ENCODE measurements at regions not wholly inside any gene's neighbourhood (a gene's known extent, or its start where the extent isn't known, plus 50 kb on each side); places are given as distances from the start of the nearest gene placed in this dataset.

DNA sequence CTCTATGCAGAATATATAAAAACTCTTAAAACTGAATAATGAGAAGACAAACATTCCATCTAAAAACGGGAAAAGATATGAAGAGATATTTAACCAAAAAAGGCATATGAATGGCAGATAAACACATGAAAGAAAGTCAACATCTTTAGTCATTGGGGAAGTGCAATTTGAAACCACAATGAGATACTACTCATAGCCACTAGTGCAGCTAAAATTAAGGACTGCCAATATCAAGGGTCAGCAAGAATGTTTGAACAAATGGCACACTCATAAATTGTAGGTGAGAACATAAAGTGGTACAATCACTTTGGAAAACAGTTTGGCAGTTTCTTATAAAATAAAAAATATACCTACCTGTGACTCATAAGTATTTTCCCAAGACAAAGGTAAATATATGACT lies 534.9 kb upstream of the DIPK2B start:
- H3K4me3 Mint-ChIP-seq, result no peak overlapping the region
- no peak overlapping the region for H2BK120ac ChIP-seq (ENCODE audit: low read depth, low read length, poor library complexity, severe bottlenecking)
- H3K79me2 ChIP-seq (ENCODE audit: insufficient read depth, low read length), result no peaks in the 10 kb centered on the region
- H3K27ac ChIP-seq (ENCODE audit: insufficient read length, low read depth, low read length), result no peak overlapping the region
- no peak overlapping the region for H2BK20ac ChIP-seq (ENCODE audit: low read depth, low read length, poor library complexity, severe bottlenecking)
- H2AFZ ChIP-seq (ENCODE audit: low read length), result no peak overlapping the region
- H3K36me3 Mint-ChIP-seq (ENCODE audit: insufficient read depth in 1 of 3, low read depth in 3 of 3), result peaks cover 2 to 6% (median 3%) of the 10 kb centered on the region in 3 experiments; a peak in 4 of 7 replicates
- no peak overlapping the region for H3K9ac ChIP-seq (ENCODE audit: extremely low read depth, insufficient read length, low read length)
- no peaks in the 10 kb centered on the region for H3K9me3 ChIP-seq (ENCODE audit: control insufficient read depth, low read depth, low read length)
- H2BK5ac ChIP-seq (ENCODE audit: insufficient read length, low read length), result no peak overlapping the region
- H3K4me2 ChIP-seq (ENCODE audit: insufficient read depth, insufficient read length, low read length), result no peak overlapping the region
- H3K18ac ChIP-seq (ENCODE audit: insufficient read length, low read depth, low read length), result no peak overlapping the region
- no peak overlapping the region for H3T11ph ChIP-seq (ENCODE audit: low read length)
- H2BK12ac ChIP-seq (ENCODE audit: insufficient read length, low read depth, low read length), result no peak overlapping the region
- no peak overlapping the region for H2AK5ac ChIP-seq (ENCODE audit: insufficient read length, low read length)
- H3K23ac ChIP-seq (ENCODE audit: insufficient read length, low read depth, low read length), result no peak overlapping the region
- no peak overlapping the region for H4K91ac ChIP-seq (ENCODE audit: insufficient read length, low read depth, low read length)
- no peaks in the 10 kb centered on the region for H3K27me3 Mint-ChIP-seq (ENCODE audit: low read depth)
- no peaks in the 10 kb centered on the region for H3K4me1 Mint-ChIP-seq
- H4K8ac ChIP-seq (replicated peaks; ENCODE audit: insufficient read length, low read depth, low read length), result no peak overlapping the region
- no CpG with 5 or more reads among the region's 1 CpG for WGBS (ENCODE audit: extremely low coverage, insufficient read length, low lambda C conversion rate)
- no peak overlapping the region for H3K56ac ChIP-seq (ENCODE audit: insufficient read length, low read depth, low read length)
- H2BK15ac ChIP-seq (ENCODE audit: low read depth, low read length), result no peak overlapping the region
- H3K27ac Mint-ChIP-seq, result no peak overlapping the region
- H3K4ac ChIP-seq (ENCODE audit: low read depth, low read length), result no peak overlapping the region
- DNase-seq, result no peak
- H3K9me3 Mint-ChIP-seq, result peaks cover 50 to 54% of the 10 kb centered on the region in 2 experiments
- H4K5ac ChIP-seq (ENCODE audit: insufficient read length, low read depth, low read length), result no peak overlapping the region
- no peaks in the 10 kb centered on the region; the same call in 1 of the 2 replicates for H3K4me1 ChIP-seq (ENCODE audit: insufficient read depth, low read length)
- H4K20me1 ChIP-seq (ENCODE audit: control insufficient read depth, insufficient read depth, insufficient read length), result no peaks in the 10 kb centered on the region
- H3K27me3 ChIP-seq (ENCODE audit: insufficient read depth, low read length), result no peaks in the 10 kb centered on the region
- TF ChIP-seq, protein P1, sequence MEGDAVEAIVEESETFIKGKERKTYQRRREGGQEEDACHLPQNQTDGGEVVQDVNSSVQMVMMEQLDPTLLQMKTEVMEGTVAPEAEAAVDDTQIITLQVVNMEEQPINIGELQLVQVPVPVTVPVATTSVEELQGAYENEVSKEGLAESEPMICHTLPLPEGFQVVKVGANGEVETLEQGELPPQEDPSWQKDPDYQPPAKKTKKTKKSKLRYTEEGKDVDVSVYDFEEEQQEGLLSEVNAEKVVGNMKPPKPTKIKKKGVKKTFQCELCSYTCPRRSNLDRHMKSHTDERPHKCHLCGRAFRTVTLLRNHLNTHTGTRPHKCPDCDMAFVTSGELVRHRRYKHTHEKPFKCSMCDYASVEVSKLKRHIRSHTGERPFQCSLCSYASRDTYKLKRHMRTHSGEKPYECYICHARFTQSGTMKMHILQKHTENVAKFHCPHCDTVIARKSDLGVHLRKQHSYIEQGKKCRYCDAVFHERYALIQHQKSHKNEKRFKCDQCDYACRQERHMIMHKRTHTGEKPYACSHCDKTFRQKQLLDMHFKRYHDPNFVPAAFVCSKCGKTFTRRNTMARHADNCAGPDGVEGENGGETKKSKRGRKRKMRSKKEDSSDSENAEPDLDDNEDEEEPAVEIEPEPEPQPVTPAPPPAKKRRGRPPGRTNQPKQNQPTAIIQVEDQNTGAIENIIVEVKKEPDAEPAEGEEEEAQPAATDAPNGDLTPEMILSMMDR (conservative IDR thresholded peaks at IDR 0.05), result no peak
- no peaks in the 10 kb centered on the region for H3K23me2 ChIP-seq (ENCODE audit: insufficient read length, low read depth, low read length, poor library complexity, severe bottlenecking)
- H3K79me1 ChIP-seq (ENCODE audit: insufficient read depth, low read depth, low read length, poor library complexity, severe bottlenecking), result no peaks in the 10 kb centered on the region
- H3K14ac ChIP-seq (ENCODE audit: insufficient read depth, low read length), result no peak overlapping the region
